Trophoblast cell (in vitro differentiated cells and primary cell): ENCODE measurements at regions not wholly inside any gene's neighbourhood (a gene's known extent, or its start where the extent isn't known, plus 50 kb on each side); places are given as distances from the start of the nearest gene placed in this dataset.
A peak's percentile ranks its signal among the peaks of the same experiment; 100 is the strongest.

Source experiments
- DNase-seq, 2 donors: peaks; one replicate each; pipeline ENCODE4 v3.0.0-alpha.2; 2016
- H2AFZ ChIP-seq: 2 replicates; pipeline ENCODE4 v1.6.1; 2013; ENCODE audit warnings: low read length, moderate library complexity, mild to moderate bottlenecking; ENCODE audit not compliant: insufficient read depth, poor library complexity
- H2AK5ac ChIP-seq: 2 replicates; pipeline ENCODE4 v1.6.1; 2013; ENCODE audit warnings: mild to moderate bottlenecking, low read length
- H2BK120ac ChIP-seq: 2 replicates; pipeline ENCODE4 v1.6.1; 2013; ENCODE audit warnings: low read length, mild to moderate bottlenecking, moderate library complexity; ENCODE audit not compliant: insufficient read depth, poor library complexity
- H2BK12ac ChIP-seq: 2 replicates; pipeline ENCODE4 v1.6.1; 2013; ENCODE audit warnings: mild to moderate bottlenecking, low read length, moderate library complexity
- H2BK5ac ChIP-seq: 2 replicates; pipeline ENCODE4 v1.6.1; 2013; ENCODE audit warnings: low read length, low read depth, moderate library complexity, mild to moderate bottlenecking; ENCODE audit not compliant: poor library complexity
- H3K14ac ChIP-seq: 2 replicates; pipeline ENCODE4 v1.6.1; 2013; ENCODE audit warnings: mild to moderate bottlenecking, low read length
- H3K18ac ChIP-seq: 2 replicates; pipeline ENCODE4 v1.6.1; 2013; ENCODE audit warnings: mild to moderate bottlenecking, low read length
- H3K23ac ChIP-seq: 2 replicates; pipeline ENCODE4 v1.6.1; 2013; ENCODE audit warnings: low read length
- H3K27ac ChIP-seq: 2 replicates; pipeline ENCODE4 v1.5.1; 2013; ENCODE audit warnings: low read depth, mild to moderate bottlenecking, inconsistent platforms, low read length, moderate library complexity
- H3K27me3 ChIP-seq: 2 replicates; pipeline ENCODE4 v1.6.1; 2013; ENCODE audit warnings: inconsistent platforms, mild to moderate bottlenecking, low read length, moderate library complexity; ENCODE audit not compliant: insufficient read depth
- H3K36me3 ChIP-seq, 2 experiments: 1 replicate in 1 of 2; 2 replicates in 1 of 2; pipeline ENCODE4 v1.6.1; 2013; ENCODE audit warnings: low read length in 2 of 2, mild to moderate bottlenecking in 2 of 2, moderate library complexity in 1 of 2; ENCODE audit not compliant: insufficient read depth in 2 of 2, control insufficient read depth in 1 of 2
- H3K4ac ChIP-seq: 2 replicates; pipeline ENCODE4 v1.6.1; 2013; ENCODE audit warnings: low read depth, mild to moderate bottlenecking, low read length, moderate library complexity
- H3K4me1 ChIP-seq, 2 experiments: 1 replicate in 1 of 2; 2 replicates in 1 of 2; pipeline ENCODE4 v1.6.1; 2013; ENCODE audit warnings: low read length in 2 of 2, mild to moderate bottlenecking in 2 of 2, moderate library complexity in 1 of 2; ENCODE audit not compliant: insufficient read depth in 2 of 2, control insufficient read depth in 1 of 2
- H3K4me2 ChIP-seq: 2 replicates; pipeline ENCODE4 v1.6.1; 2013; ENCODE audit warnings: inconsistent platforms, mild to moderate bottlenecking, low read length, moderate library complexity
- H3K4me3 ChIP-seq: 2 replicates; pipeline ENCODE4 v1.5.1; 2013; ENCODE audit warnings: mild to moderate bottlenecking, low read depth, low read length, inconsistent platforms
- H3K79me1 ChIP-seq: one replicate; pipeline ENCODE4 v1.6.1; 2013; ENCODE audit warnings: low read length
- H3K79me2 ChIP-seq: 2 replicates; pipeline ENCODE4 v1.6.1; 2013; ENCODE audit warnings: low read length, mild to moderate bottlenecking; ENCODE audit not compliant: control insufficient read depth, insufficient read depth, poor library complexity
- H3K9ac ChIP-seq: 2 replicates; pipeline ENCODE4 v1.6.1; 2013; ENCODE audit warnings: mild to moderate bottlenecking, low read length
- H3K9me3 ChIP-seq: 2 replicates; pipeline ENCODE4 v1.6.1; 2013; ENCODE audit warnings: low read depth, mild to moderate bottlenecking, control low read depth, inconsistent platforms, low read length; ENCODE audit not compliant: insufficient read depth
- H4K12ac ChIP-seq: 2 replicates; pipeline ENCODE4 v1.6.1; 2013; ENCODE audit warnings: low read depth, mild to moderate bottlenecking, low read length, moderate library complexity
- H4K8ac ChIP-seq: 2 replicates; pipeline ENCODE4 v1.6.1; 2013; ENCODE audit warnings: low read depth, mild to moderate bottlenecking, low read length, moderate library complexity
- H4K91ac ChIP-seq: one replicate; pipeline ENCODE4 v1.6.1; 2013; ENCODE audit warnings: low read depth, mild to moderate bottlenecking, low read length, moderate library complexity
- WGBS: extraction: QIAGEN DNeasy Blood & Tissue Kit; methylation state at CpG from one replicate; pipeline ENCODE4 v1.1.7; 2013; ENCODE audit warnings: missing lambda C conversion rate; ENCODE audit not compliant: insufficient read length, insufficient coverage; ENCODE audit errors: extremely low coverage; 5-methylcytosine and 5-hydroxymethylcytosine counted together

GRCh38 chr2:4898706-4899105, 793.5 kb upstream of the SOX11 start:
- Histone ChIP-seq H3K18ac (no peak overlapping the region), H3K4me2 (no peak overlapping the region), H3K27me3 (no peaks in the 10 kb centered on the region), H2AK5ac (no peak overlapping the region), H3K79me1 (no peaks in the 10 kb centered on the region), H2AFZ (no peak overlapping the region), H3K4ac (no peak overlapping the region), H2BK120ac (no peak overlapping the region), H3K79me2 (no peaks in the 10 kb centered on the region), H2BK12ac (no peak overlapping the region), H3K14ac (no peak overlapping the region), H4K91ac (no peak overlapping the region), H3K4me1 (no peaks in the 10 kb centered on the region), H4K12ac (no peak overlapping the region), H4K8ac (no peak overlapping the region), H3K9ac (no peak overlapping the region), H3K9me3 (peaks cover 1% of the 10 kb centered on the region), H3K23ac (no peak overlapping the region), H3K27ac (no peak overlapping the region), H2BK5ac (no peak overlapping the region), H3K36me3 (no peaks in the 10 kb centered on the region), H3K4me3 (no peak overlapping the region)
- DNase-seq: peak; percentile 11 to 49
- no CpG with 5 or more reads among the region's 5 CpGs for WGBS

DNA sequence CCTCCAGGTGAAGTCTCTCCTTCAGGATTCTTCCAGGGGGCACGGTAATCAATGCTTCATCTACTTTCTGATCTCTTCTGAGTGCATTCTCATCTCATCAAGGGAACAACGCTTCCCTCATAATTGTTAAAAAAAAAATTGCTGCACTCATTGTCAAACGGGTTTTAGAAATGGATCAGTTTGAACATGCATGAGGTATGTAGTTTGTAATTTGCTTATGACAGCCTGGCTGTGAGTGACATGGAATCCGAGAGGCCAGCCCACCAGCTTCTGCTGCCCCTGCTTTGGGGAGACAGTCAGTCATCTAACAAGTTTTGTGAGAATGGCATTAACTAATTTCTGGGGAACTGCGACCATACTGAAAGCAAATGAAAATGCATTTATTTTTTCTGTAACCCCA, 791.9 kb upstream of the SOX11 start:
- H3K79me2 ChIP-seq: no peaks in the 10 kb centered on the region
- WGBS: no CpG with 5 or more reads among the region's 5 CpGs
- no peaks in the 10 kb centered on the region for H3K79me1 ChIP-seq

GRCh38 chr2:4900861-4901770, 791.1 kb upstream of the SOX11 start:
- Histone ChIP-seq H4K8ac (no peak overlapping the region), H2AK5ac (no peak overlapping the region), H3K27me3 (no peaks in the 10 kb centered on the region), H3K79me2 (no peaks in the 10 kb centered on the region), H2BK120ac (no peak overlapping the region), H2AFZ (no peak overlapping the region), H3K23ac (no peak overlapping the region), H3K4me2 (no peak overlapping the region), H3K36me3 (no peaks in the 10 kb centered on the region), H2BK12ac (no peak overlapping the region), H4K91ac (no peak overlapping the region), H4K12ac (no peak overlapping the region), H2BK5ac (no peak overlapping the region), H3K14ac (no peak overlapping the region), H3K27ac (no peak overlapping the region), H3K4ac (no peak overlapping the region), H3K9ac (no peak overlapping the region), H3K4me1 (no peaks in the 10 kb centered on the region), H3K79me1 (no peaks in the 10 kb centered on the region), H3K9me3 (no peaks in the 10 kb centered on the region), H3K4me3 (no peak overlapping the region), H3K18ac (no peak overlapping the region)
- WGBS: no CpG with 5 or more reads among the region's 11 CpGs
- no peak for DNase-seq

More for the DNA sequence above, 791.9 kb upstream of the SOX11 start:
- H4K8ac ChIP-seq: no peak overlapping the region
- H3K4me1 ChIP-seq: no peaks in the 10 kb centered on the region
- H4K91ac ChIP-seq: no peak overlapping the region
- H3K36me3 ChIP-seq: no peaks in the 10 kb centered on the region
- no peak overlapping the region for H2AFZ ChIP-seq
- H3K9ac ChIP-seq: no peak overlapping the region
- no peak overlapping the region for H3K18ac ChIP-seq
- H2AK5ac ChIP-seq: no peak overlapping the region
- H3K23ac ChIP-seq: no peak overlapping the region
- DNase-seq: no peak
- H3K4ac ChIP-seq: no peak overlapping the region
- H3K27ac ChIP-seq: no peak overlapping the region
- H2BK120ac ChIP-seq: no peak overlapping the region
- no peaks in the 10 kb centered on the region for H3K27me3 ChIP-seq
- no peak overlapping the region for H3K4me2 ChIP-seq
- H3K4me3 ChIP-seq: no peak overlapping the region
- H4K12ac ChIP-seq: no peak overlapping the region
- H3K14ac ChIP-seq: no peak overlapping the region
- no peaks in the 10 kb centered on the region for H3K9me3 ChIP-seq
- H2BK12ac ChIP-seq: no peak overlapping the region
- H2BK5ac ChIP-seq: no peak overlapping the region

GRCh38 chr2:4903656-4904348, 788.4 kb upstream of the SOX11 start:
- Histone ChIP-seq H2AK5ac (no peak overlapping the region), H2BK120ac (no peak overlapping the region), H3K79me1 (no peaks in the 10 kb centered on the region), H3K23ac (no peak overlapping the region), H2BK5ac (no peak overlapping the region), H3K36me3 (no peaks in the 10 kb centered on the region), H2AFZ (no peak overlapping the region), H3K14ac (no peak overlapping the region), H3K27ac (no peak overlapping the region), H3K4me1 (no peaks in the 10 kb centered on the region), H3K27me3 (no peaks in the 10 kb centered on the region), H3K9ac (no peak overlapping the region), H4K12ac (no peak overlapping the region), H2BK12ac (no peak overlapping the region), H3K79me2 (no peaks in the 10 kb centered on the region), H3K4ac (no peak overlapping the region), H3K18ac (no peak overlapping the region), H3K4me2 (no peak overlapping the region), H4K91ac (no peak overlapping the region), H4K8ac (no peak overlapping the region), H3K9me3 (no peaks in the 10 kb centered on the region), H3K4me3 (peak overlapping the region; percentile 36)
- DNase-seq: no peak
- WGBS: no CpG with 5 or more reads among the region's 12 CpGs
